ENCODE measurements at regions not wholly inside any gene's neighbourhood (a gene's known extent, or its start where the extent isn't known, plus 50 kb on each side); places are given as distances from the start of the nearest gene placed in this dataset.

- DNase-seq, result no peak
Measured at GRCh38 chr2:235265348-235265965, 228.4 kb upstream of the AGAP1 start.

GRCh38 chr2:235267251-235267650, 226.6 kb upstream of the AGAP1 start:
- DNase-seq, result no peak

- DNase-seq, result no peak
Measured at GRCh38 chr2:235268535-235268934, 225.3 kb upstream of the AGAP1 start.

GRCh38 chr2:235270291-235270690, 223.6 kb upstream of the AGAP1 start:
- DNase-seq, result no peak

GRCh38 chr2:235270956-235271355, 222.9 kb upstream of the AGAP1 start:
- DNase-seq, result peak in 1 of 3 donors; percentile 5

GRCh38 chr2:235271936-235272335, 221.9 kb upstream of the AGAP1 start:
- no peak for DNase-seq

GRCh38 chr2:235274023-235274422, 219.8 kb upstream of the AGAP1 start:
- peak; percentile 8 to 19 (median 13) for DNase-seq

- DNase-seq, result no peak
Measured at GRCh38 chr2:235277485-235277884, 216.4 kb upstream of the AGAP1 start.

GRCh38 chr2:235278771-235279355, 215.0 kb upstream of the AGAP1 start:
- DNase-seq, result no peak

GRCh38 chr2:235279965-235280364, 213.9 kb upstream of the AGAP1 start:
- DNase-seq, result no peak

GRCh38 chr2:235283246-235283645, 210.6 kb upstream of the AGAP1 start:
- no peak for DNase-seq

GRCh38 chr2:235286622-235287374, 207.0 kb upstream of the AGAP1 start:
- DNase-seq, result no peak

GRCh38 chr2:235287375-235287733, 206.5 kb upstream of the AGAP1 start:
- no peak for DNase-seq

- DNase-seq, result no peak
Measured at GRCh38 chr2:235291461-235291860, 202.4 kb upstream of the AGAP1 start.

- DNase-seq, result no peak
Measured at GRCh38 chr2:235293061-235293460, 200.8 kb upstream of the AGAP1 start.

GRCh38 chr2:235295831-235296230, 198.0 kb upstream of the AGAP1 start:
- DNase-seq, result no peak

GRCh38 chr2:235300368-235301201, 193.3 kb upstream of the AGAP1 start:
- no peak for DNase-seq

GRCh38 chr2:235301202-235302076, 192.4 kb upstream of the AGAP1 start:
- DNase-seq, result no peak

- DNase-seq, result no peak
Measured at GRCh38 chr2:235302263-235302662, 191.6 kb upstream of the AGAP1 start.

- DNase-seq, result no peak
Measured at GRCh38 chr2:235303499-235304291, 190.1 kb upstream of the AGAP1 start.

GRCh38 chr2:235305678-235306077, 188.2 kb upstream of the AGAP1 start:
- DNase-seq, result no peak

- DNase-seq, result no peak
Measured at GRCh38 chr2:235311044-235311443, 182.8 kb upstream of the AGAP1 start.
